Fibroblast of lung (primary cell): ENCODE measurements at regions not wholly inside any gene's neighbourhood (a gene's known extent, or its start where the extent isn't known, plus 50 kb on each side); places are given as distances from the start of the nearest gene placed in this dataset.

Experiments used
- DNase-seq, 2 donors: peaks; one replicate each; pipeline versions ENCODE4 v3.0.0 to v3.0.0-alpha.2; 2010; ENCODE audit warnings: low read depth in 2 of 2
- H2AFZ ChIP-seq: 2 replicates; pipeline ENCODE4 v1.5.1; 2012; ENCODE audit warnings: low read length, control low read depth, inconsistent platforms
- H3K27ac ChIP-seq: 2 replicates; pipeline ENCODE4 v1.5.1; 2011; ENCODE audit warnings: low read length, control low read depth; ENCODE audit not compliant: insufficient read depth
- H3K27me3 ChIP-seq: 2 replicates; pipeline ENCODE4 v1.5.1; 2011; ENCODE audit warnings: mild to moderate bottlenecking, low read length; ENCODE audit not compliant: control insufficient read depth, insufficient read depth
- H3K36me3 ChIP-seq: 2 replicates; pipeline ENCODE4 v1.5.1; 2011; ENCODE audit warnings: low read length; ENCODE audit not compliant: control insufficient read depth, insufficient read depth
- H3K4me1 ChIP-seq: 2 replicates; pipeline ENCODE4 v1.5.1; 2011; ENCODE audit warnings: low read length; ENCODE audit not compliant: control insufficient read depth, insufficient read depth; ENCODE audit errors: extremely low read depth
- H3K4me2 ChIP-seq: 2 replicates; pipeline ENCODE4 v1.5.1; 2011; ENCODE audit warnings: low read length, control low read depth; ENCODE audit not compliant: insufficient read depth; ENCODE audit errors: extremely low read depth
- H3K4me3 ChIP-seq, 4 experiments: fragments of 200-600 bp in 1 of 4; sonication (generic) in 1 of 4; replicated peaks in 1 of 4; 2 replicates each; pipeline ENCODE4 v1.5.1; 2011 to 2016; ENCODE audit warnings: low read length in 4 of 4, low read depth in 3 of 4, mild to moderate bottlenecking in 3 of 4, control low read depth in 2 of 4, inconsistent platforms in 1 of 4, mixed read lengths in 1 of 4; ENCODE audit not compliant: insufficient read depth in 1 of 4; ENCODE audit errors: control extremely low read depth in 1 of 4
- H3K79me2 ChIP-seq: 2 replicates; pipeline ENCODE4 v1.5.1; 2012; ENCODE audit warnings: mild to moderate bottlenecking, low read length, inconsistent platforms; ENCODE audit not compliant: control insufficient read depth, insufficient read depth
- H3K9ac ChIP-seq: 2 replicates; pipeline ENCODE4 v1.5.1; 2011; ENCODE audit warnings: mild to moderate bottlenecking, low read length, control low read depth; ENCODE audit not compliant: insufficient read depth
- H3K9me3 ChIP-seq: 2 replicates; pipeline ENCODE4 v1.5.1; 2012; ENCODE audit warnings: low read depth, low read length; ENCODE audit not compliant: control insufficient read depth, insufficient read depth
- H4K20me1 ChIP-seq: 2 replicates; pipeline ENCODE4 v1.5.1; 2011; ENCODE audit warnings: low read length; ENCODE audit not compliant: control insufficient read depth, insufficient read depth; ENCODE audit errors: extremely low read depth
- CTCF ChIP-seq, 2 donors: IDR thresholded peaks in 1 of 2; conservative IDR thresholded peaks in 1 of 2; 1 replicate in 1 of 2; 2 replicates in 1 of 2; pipeline ENCODE4 v1.5.1; 2011 to 2012; ENCODE audit warnings: low read length in 2 of 2, control low read depth in 1 of 2, inconsistent platforms in 1 of 2, low read depth in 1 of 2, mild to moderate bottlenecking in 1 of 2
- EZH2 ChIP-seq: IDR thresholded peaks from 2 replicates; pipeline ENCODE4 v1.5.1; 2012; ENCODE audit warnings: low read length, control low read depth, mild to moderate bottlenecking; ENCODE audit errors: missing control alignments

GRCh38 chrX:2576793-2577192, 76.0 kb upstream of the DHRSX start:
- Histone ChIP-seq H3K4me2 (no peak overlapping the region), H3K4me1 (no peaks in the 10 kb centered on the region), H3K79me2 (no peaks in the 10 kb centered on the region), H4K20me1 (no peaks in the 10 kb centered on the region), H3K27me3 (no peaks in the 10 kb centered on the region), H3K9ac (no peak overlapping the region), H3K4me3 (no peak overlapping the region), H3K36me3 (no peaks in the 10 kb centered on the region), H2AFZ (no peak overlapping the region), H3K27ac (no peak overlapping the region), H3K9me3 (no peaks in the 10 kb centered on the region)
- TF ChIP-seq EZH2 (no peak), CTCF (conservative IDR thresholded peaks at IDR 0.05 in 1 of 2, IDR thresholded peaks at IDR 0.05 in 1 of 2; ENCODE audit: low read depth in 1 of 2, low read length in 2 of 2) (no peak)
- peak in 1 of 2 donors; percentile 26 for DNase-seq

GRCh38 chrX:2574271-2574670, 73.5 kb upstream of the DHRSX start:
- Histone ChIP-seq H3K79me2 (no peaks in the 10 kb centered on the region), H3K4me1 (no peaks in the 10 kb centered on the region), H3K9ac (no peak overlapping the region), H3K27ac (no peak overlapping the region), H2AFZ (no peak overlapping the region), H3K9me3 (no peaks in the 10 kb centered on the region), H3K4me2 (no peak overlapping the region), H3K36me3 (no peaks in the 10 kb centered on the region), H3K27me3 (no peaks in the 10 kb centered on the region), H4K20me1 (no peaks in the 10 kb centered on the region), H3K4me3 (no peak overlapping the region)
- TF ChIP-seq CTCF (conservative IDR thresholded peaks at IDR 0.05 in 1 of 2, IDR thresholded peaks at IDR 0.05 in 1 of 2; ENCODE audit: low read depth in 1 of 2, low read length in 2 of 2) (no peak), EZH2 (no peak)
- DNase-seq = no peak

GRCh38 chrX:2572740-2573139, 72.0 kb upstream of the DHRSX start:
- H3K9me3 ChIP-seq = no peaks in the 10 kb centered on the region
- no peaks in the 10 kb centered on the region for H3K27me3 ChIP-seq
- no peak overlapping the region for H2AFZ ChIP-seq
- no peaks in the 10 kb centered on the region for H3K36me3 ChIP-seq
- H3K4me2 ChIP-seq = no peak overlapping the region
- no peaks in the 10 kb centered on the region for H3K4me1 ChIP-seq
- H3K27ac ChIP-seq = no peak overlapping the region
- TF ChIP-seq CTCF (conservative IDR thresholded peaks at IDR 0.05 in 1 of 2, IDR thresholded peaks at IDR 0.05 in 1 of 2; ENCODE audit: low read depth in 1 of 2, low read length in 2 of 2) (no peak), EZH2 (no peak)
- H3K9ac ChIP-seq = no peak overlapping the region
- H4K20me1 ChIP-seq = no peaks in the 10 kb centered on the region
- no peak overlapping the region for H3K4me3 ChIP-seq
- H3K79me2 ChIP-seq = no peaks in the 10 kb centered on the region
- peak in 1 of 2 donors; percentile 16 for DNase-seq
